ENCODE measurements at regions not wholly inside any gene's neighbourhood (a gene's known extent, or its start where the extent isn't known, plus 50 kb on each side); places are given as distances from the start of the nearest gene placed in this dataset.

- Histone ChIP-seq H3K4me1 (ENCODE audit: control insufficient read depth, insufficient read depth, low read length) (no peaks in the 10 kb centered on the region), H3K36me3 (ENCODE audit: control insufficient read depth, insufficient read depth, low read length) (no peaks in the 10 kb centered on the region), H3K27me3 (ENCODE audit: control insufficient read depth, insufficient read depth, low read length) (no peaks in the 10 kb centered on the region), H3K4me3 (ENCODE audit: low read length) (no peak overlapping the region), H3K9me3 (ENCODE audit: control insufficient read depth, insufficient read depth, low read length) (no peaks in the 10 kb centered on the region), H3K27ac (ENCODE audit: low read length) (no peak overlapping the region)
- Mint-ChIP-seq H3K27ac (no peak overlapping the region), H3K4me3 (no peak overlapping the region), H3K36me3 (no peaks in the 10 kb centered on the region), H3K27me3 (ENCODE audit: low read depth in 2 of 2) (peaks cover 29 to 42% of the 10 kb centered on the region in 2 donors), H3K9me3 (no peaks in the 10 kb centered on the region), H3K4me1 (no peaks in the 10 kb centered on the region)
- no peak for DNase-seq
- intact Hi-C loops (cut with micrococcal nuclease) = no loop called here
- no peak for ATAC-seq
- no peak for TF ChIP-seq CTCF (IDR thresholded peaks at IDR 0.05)
- 92% methylated on average over 3 of the region's 3 CpGs for WGBS (ENCODE audit: insufficient coverage)
Measured at GRCh38 chr15:57881972-57882371, 175.5 kb downstream of the POLR2M start.

- intact Hi-C loops (cut with micrococcal nuclease) = no loop called here
- WGBS (ENCODE audit: insufficient coverage) = 95% methylated on average over 1 of the region's 1 CpG
- DNase-seq = no peak
- no peaks in the 10 kb centered on the region for H3K36me3 ChIP-seq (ENCODE audit: control insufficient read depth, insufficient read depth, low read length)
- H3K27me3 ChIP-seq (ENCODE audit: control insufficient read depth, insufficient read depth, low read length) = no peaks in the 10 kb centered on the region
- TF ChIP-seq CTCF (IDR thresholded peaks at IDR 0.05) = no peak
- H3K27ac ChIP-seq (ENCODE audit: low read length) = no peak overlapping the region
- no peak overlapping the region for H3K4me3 ChIP-seq (ENCODE audit: low read length)
- Mint-ChIP-seq H3K36me3 (no peaks in the 10 kb centered on the region), H3K27ac (no peak overlapping the region), H3K4me3 (no peak overlapping the region), H3K27me3 (ENCODE audit: low read depth in 2 of 2) (peaks cover 19 to 36% of the 10 kb centered on the region in 2 donors), H3K9me3 (no peaks in the 10 kb centered on the region), H3K4me1 (no peaks in the 10 kb centered on the region)
- H3K4me1 ChIP-seq (ENCODE audit: control insufficient read depth, insufficient read depth, low read length) = no peaks in the 10 kb centered on the region
- H3K9me3 ChIP-seq (ENCODE audit: control insufficient read depth, insufficient read depth, low read length) = no peaks in the 10 kb centered on the region
- ATAC-seq = no peak
Measured at GRCh38 chr15:57883701-57884100, 177.2 kb downstream of the POLR2M start.

DNA sequence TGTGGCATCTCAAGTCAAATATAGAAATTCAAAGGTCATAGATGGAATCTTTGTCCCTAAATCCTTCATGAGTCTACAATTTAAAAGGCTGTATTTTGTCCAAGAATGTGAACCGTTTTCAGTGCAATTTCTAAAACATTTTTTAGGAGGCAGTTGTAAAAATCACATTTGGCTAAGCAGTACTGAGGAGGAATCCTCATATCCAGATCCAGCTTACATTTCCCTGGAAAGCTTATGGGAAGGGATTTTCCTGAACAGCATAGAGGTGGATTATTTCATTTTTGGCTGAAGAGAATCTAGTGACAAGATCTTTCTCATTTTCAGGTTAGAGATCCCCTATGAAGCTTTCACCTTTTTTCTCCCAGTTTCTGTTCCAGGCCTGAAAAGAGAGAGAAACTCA is 178.4 kb downstream of the POLR2M start:
- no peaks in the 10 kb centered on the region for H3K27me3 ChIP-seq (ENCODE audit: control insufficient read depth, insufficient read depth, low read length)
- Mint-ChIP-seq H3K27ac (no peak overlapping the region), H3K4me3 (no peak overlapping the region), H3K4me1 (no peaks in the 10 kb centered on the region), H3K9me3 (no peaks in the 10 kb centered on the region), H3K27me3 (ENCODE audit: low read depth in 2 of 2) (peaks cover 19 to 34% of the 10 kb centered on the region in 2 donors), H3K36me3 (no peaks in the 10 kb centered on the region)
- H3K4me1 ChIP-seq (ENCODE audit: control insufficient read depth, insufficient read depth, low read length) = no peaks in the 10 kb centered on the region
- H3K4me3 ChIP-seq (ENCODE audit: low read length) = no peak overlapping the region
- no peak for ATAC-seq
- DNase-seq = no peak
- H3K36me3 ChIP-seq (ENCODE audit: control insufficient read depth, insufficient read depth, low read length) = no peaks in the 10 kb centered on the region
- no peak for TF ChIP-seq CTCF (IDR thresholded peaks at IDR 0.05)
- no CpG with 5 or more reads among the region's 1 CpG for WGBS (ENCODE audit: insufficient coverage)
- no peak overlapping the region for H3K27ac ChIP-seq (ENCODE audit: low read length)
- intact Hi-C loops (cut with micrococcal nuclease) = no loop called here
- no peaks in the 10 kb centered on the region for H3K9me3 ChIP-seq (ENCODE audit: control insufficient read depth, insufficient read depth, low read length)

DNA sequence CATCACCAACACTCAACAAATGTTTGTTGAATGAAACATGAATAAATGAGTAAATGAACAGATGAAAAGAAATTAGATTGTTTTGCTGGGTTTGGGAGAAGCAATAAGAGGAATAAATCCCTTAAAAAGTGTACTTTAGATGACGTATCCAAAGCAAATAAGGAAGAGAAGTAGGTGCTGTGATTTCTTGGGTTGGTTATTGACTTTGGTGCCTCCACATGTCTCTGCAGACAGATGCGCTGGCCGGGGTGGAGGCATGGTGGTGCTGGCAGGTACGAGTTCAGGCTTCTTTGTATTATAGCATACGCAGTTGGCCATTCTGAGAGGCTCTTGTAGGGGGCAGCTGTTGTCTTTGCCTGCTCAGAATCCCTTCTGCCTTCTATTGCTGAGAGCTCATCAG is 178.9 kb downstream of the POLR2M start:
- Mint-ChIP-seq H3K9me3 (no peaks in the 10 kb centered on the region), H3K27me3 (ENCODE audit: low read depth in 2 of 2) (peaks cover 22 to 34% of the 10 kb centered on the region in 2 donors), H3K4me3 (no peak overlapping the region), H3K27ac (no peak overlapping the region), H3K36me3 (no peaks in the 10 kb centered on the region), H3K4me1 (no peaks in the 10 kb centered on the region)
- Histone ChIP-seq H3K27me3 (ENCODE audit: control insufficient read depth, insufficient read depth, low read length) (no peaks in the 10 kb centered on the region), H3K27ac (ENCODE audit: low read length) (no peak overlapping the region), H3K4me3 (ENCODE audit: low read length) (no peak overlapping the region), H3K36me3 (ENCODE audit: control insufficient read depth, insufficient read depth, low read length) (no peaks in the 10 kb centered on the region), H3K9me3 (ENCODE audit: control insufficient read depth, insufficient read depth, low read length) (no peaks in the 10 kb centered on the region), H3K4me1 (ENCODE audit: control insufficient read depth, insufficient read depth, low read length) (no peaks in the 10 kb centered on the region)
- 96% methylated on average over 5 of the region's 5 CpGs for WGBS (ENCODE audit: insufficient coverage)
- no peak for ATAC-seq
- no peak for DNase-seq
- TF ChIP-seq CTCF (IDR thresholded peaks at IDR 0.05) = no peak
- intact Hi-C loops (cut with micrococcal nuclease) = no loop called here
